GM23338 (cell line): ENCODE measurements at regions not wholly inside any gene's neighbourhood (a gene's known extent, or its start where the extent isn't known, plus 50 kb on each side); places are given as distances from the start of the nearest gene placed in this dataset.

Experiments used
- CREB1 ChIP-seq: fragments of 250-450 bp; sonication (Bioruptor Pico); IDR thresholded peaks from 2 replicates; pipeline ENCODE4 v1.5.0; 2020; ENCODE audit warnings: low read depth, mild to moderate bottlenecking, moderate library complexity
- EZH2 ChIP-seq: fragments of 200-600 bp; sonication (generic); IDR thresholded peaks from one replicate; pipeline ENCODE4 v1.8.0; 2017; ENCODE audit warnings: antibody characterized with exemption, mild to moderate bottlenecking, low read depth; ENCODE audit not compliant: unreplicated experiment
- EZH2phosphoT487 ChIP-seq: fragments of 200-600 bp; sonication (generic); IDR thresholded peaks from one replicate; pipeline ENCODE4 v1.8.1; 2018; ENCODE audit warnings: antibody characterized with exemption; ENCODE audit not compliant: unreplicated experiment
- JUNB ChIP-seq: IDR thresholded peaks from one replicate; pipeline ENCODE4 v1.6.1; 2016; ENCODE audit warnings: antibody characterized with exemption; ENCODE audit not compliant: unreplicated experiment
- NANOG ChIP-seq: IDR thresholded peaks from 2 replicates; pipeline ENCODE4 v1.6.1; 2016; ENCODE audit warnings: antibody characterized with exemption, borderline replicate concordance
- POLR2AphosphoS5 ChIP-seq: IDR thresholded peaks from 2 replicates; pipeline ENCODE4 v1.6.1; 2016; ENCODE audit warnings: antibody characterized with exemption, low read depth
- STAT1 ChIP-seq: IDR thresholded peaks from one replicate; pipeline ENCODE4 v1.6.1; 2016; ENCODE audit warnings: antibody characterized with exemption; ENCODE audit not compliant: unreplicated experiment
- ZNF114 ChIP-seq: fragments of 250-450 bp; sonication (Bioruptor Pico); IDR thresholded peaks from 2 replicates; pipeline ENCODE4 v1.5.0; 2020; ENCODE audit warnings: mild to moderate bottlenecking, moderate library complexity
- ZNF331 ChIP-seq: fragments of 250-450 bp; sonication (Bioruptor Pico); IDR thresholded peaks from 2 replicates; pipeline ENCODE4 v1.5.0; 2020; ENCODE audit warnings: low read depth, mild to moderate bottlenecking, moderate library complexity
- TF ChIP-seq, protein P1 (sequence below): fragments of 250-450 bp; sonication (Bioruptor Pico); IDR thresholded peaks from 2 replicates; pipeline ENCODE4 v1.5.0; 2020; ENCODE audit warnings: mild to moderate bottlenecking, moderate library complexity
- TF ChIP-seq, protein P2 (sequence below): IDR thresholded peaks from one replicate; pipeline ENCODE4 v1.6.1; 2018; ENCODE audit warnings: antibody characterized with exemption; ENCODE audit not compliant: unreplicated experiment
- TF ChIP-seq, protein P3 (sequence below): IDR thresholded peaks from 2 replicates; pipeline ENCODE4 v1.6.1; 2016; ENCODE audit warnings: antibody characterized with exemption

DNA sequence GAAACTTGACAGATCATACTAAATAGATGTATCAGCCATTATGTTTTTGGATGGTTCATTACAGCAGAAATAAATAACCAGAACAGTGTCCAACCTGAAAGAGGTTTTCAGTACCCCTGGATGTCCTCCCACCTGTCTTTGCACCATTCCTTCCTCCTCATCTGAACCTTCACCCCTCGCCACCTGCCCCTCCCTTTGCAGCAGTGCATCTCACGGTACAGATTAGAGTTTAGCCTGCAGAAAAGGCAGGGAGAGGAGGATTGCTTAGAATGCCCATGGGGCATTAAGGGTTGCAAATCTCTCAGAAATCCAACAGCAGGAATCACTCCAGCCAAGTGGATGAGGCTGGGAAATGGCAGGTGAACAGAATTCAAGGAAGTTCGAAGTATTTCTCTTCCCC is 155.0 kb downstream of the HS3ST2 start (continued):
- TF ChIP-seq, protein P1, sequence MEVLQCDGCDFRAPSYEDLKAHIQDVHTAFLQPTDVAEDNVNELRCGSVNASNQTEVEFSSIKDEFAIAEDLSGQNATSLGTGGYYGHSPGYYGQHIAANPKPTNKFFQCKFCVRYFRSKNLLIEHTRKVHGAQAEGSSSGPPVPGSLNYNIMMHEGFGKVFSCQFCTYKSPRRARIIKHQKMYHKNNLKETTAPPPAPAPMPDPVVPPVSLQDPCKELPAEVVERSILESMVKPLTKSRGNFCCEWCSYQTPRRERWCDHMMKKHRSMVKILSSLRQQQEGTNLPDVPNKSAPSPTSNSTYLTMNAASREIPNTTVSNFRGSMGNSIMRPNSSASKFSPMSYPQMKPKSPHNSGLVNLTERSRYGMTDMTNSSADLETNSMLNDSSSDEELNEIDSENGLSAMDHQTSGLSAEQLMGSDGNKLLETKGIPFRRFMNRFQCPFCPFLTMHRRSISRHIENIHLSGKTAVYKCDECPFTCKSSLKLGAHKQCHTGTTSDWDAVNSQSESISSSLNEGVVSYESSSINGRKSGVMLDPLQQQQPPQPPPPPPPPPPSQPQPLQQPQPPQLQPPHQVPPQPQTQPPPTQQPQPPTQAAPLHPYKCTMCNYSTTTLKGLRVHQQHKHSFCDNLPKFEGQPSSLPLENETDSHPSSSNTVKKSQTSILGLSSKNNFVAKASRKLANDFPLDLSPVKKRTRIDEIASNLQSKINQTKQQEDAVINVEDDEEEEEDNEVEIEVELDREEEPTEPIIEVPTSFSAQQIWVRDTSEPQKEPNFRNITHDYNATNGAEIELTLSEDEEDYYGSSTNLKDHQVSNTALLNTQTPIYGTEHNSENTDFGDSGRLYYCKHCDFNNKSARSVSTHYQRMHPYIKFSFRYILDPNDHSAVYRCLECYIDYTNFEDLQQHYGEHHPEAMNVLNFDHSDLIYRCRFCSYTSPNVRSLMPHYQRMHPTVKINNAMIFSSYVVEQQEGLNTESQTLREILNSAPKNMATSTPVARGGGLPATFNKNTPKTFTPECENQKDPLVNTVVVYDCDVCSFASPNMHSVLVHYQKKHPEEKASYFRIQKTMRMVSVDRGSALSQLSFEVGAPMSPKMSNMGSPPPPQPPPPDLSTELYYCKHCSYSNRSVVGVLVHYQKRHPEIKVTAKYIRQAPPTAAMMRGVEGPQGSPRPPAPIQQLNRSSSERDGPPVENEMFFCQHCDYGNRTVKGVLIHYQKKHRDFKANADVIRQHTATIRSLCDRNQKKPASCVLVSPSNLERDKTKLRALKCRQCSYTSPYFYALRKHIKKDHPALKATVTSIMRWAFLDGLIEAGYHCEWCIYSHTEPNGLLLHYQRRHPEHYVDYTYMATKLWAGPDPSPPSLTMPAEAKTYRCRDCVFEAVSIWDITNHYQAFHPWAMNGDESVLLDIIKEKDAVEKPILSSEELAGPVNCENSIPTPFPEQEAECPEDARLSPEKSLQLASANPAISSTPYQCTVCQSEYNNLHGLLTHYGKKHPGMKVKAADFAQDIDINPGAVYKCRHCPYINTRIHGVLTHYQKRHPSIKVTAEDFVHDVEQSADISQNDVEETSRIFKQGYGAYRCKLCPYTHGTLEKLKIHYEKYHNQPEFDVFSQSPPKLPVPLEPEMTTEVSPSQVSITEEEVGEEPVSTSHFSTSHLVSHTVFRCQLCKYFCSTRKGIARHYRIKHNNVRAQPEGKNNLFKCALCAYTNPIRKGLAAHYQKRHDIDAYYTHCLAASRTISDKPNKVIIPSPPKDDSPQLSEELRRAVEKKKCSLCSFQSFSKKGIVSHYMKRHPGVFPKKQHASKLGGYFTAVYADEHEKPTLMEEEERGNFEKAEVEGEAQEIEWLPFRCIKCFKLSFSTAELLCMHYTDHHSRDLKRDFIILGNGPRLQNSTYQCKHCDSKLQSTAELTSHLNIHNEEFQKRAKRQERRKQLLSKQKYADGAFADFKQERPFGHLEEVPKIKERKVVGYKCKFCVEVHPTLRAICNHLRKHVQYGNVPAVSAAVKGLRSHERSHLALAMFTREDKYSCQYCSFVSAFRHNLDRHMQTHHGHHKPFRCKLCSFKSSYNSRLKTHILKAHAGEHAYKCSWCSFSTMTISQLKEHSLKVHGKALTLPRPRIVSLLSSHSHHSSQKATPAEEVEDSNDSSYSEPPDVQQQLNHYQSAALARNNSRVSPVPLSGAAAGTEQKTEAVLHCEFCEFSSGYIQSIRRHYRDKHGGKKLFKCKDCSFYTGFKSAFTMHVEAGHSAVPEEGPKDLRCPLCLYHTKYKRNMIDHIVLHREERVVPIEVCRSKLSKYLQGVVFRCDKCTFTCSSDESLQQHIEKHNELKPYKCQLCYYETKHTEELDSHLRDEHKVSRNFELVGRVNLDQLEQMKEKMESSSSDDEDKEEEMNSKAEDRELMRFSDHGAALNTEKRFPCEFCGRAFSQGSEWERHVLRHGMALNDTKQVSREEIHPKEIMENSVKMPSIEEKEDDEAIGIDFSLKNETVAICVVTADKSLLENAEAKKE (CRISPR knock-in tag): no peak
- TF ChIP-seq ZNF114 (no peak), POLR2AphosphoS5 (no peak), NANOG (no peak), STAT1 (no peak), ZNF331 (no peak), EZH2phosphoT487 (no peak), CREB1 (CRISPR knock-in tag) (no peak), EZH2 (no peak), JUNB (no peak)
- TF ChIP-seq, protein P2, sequence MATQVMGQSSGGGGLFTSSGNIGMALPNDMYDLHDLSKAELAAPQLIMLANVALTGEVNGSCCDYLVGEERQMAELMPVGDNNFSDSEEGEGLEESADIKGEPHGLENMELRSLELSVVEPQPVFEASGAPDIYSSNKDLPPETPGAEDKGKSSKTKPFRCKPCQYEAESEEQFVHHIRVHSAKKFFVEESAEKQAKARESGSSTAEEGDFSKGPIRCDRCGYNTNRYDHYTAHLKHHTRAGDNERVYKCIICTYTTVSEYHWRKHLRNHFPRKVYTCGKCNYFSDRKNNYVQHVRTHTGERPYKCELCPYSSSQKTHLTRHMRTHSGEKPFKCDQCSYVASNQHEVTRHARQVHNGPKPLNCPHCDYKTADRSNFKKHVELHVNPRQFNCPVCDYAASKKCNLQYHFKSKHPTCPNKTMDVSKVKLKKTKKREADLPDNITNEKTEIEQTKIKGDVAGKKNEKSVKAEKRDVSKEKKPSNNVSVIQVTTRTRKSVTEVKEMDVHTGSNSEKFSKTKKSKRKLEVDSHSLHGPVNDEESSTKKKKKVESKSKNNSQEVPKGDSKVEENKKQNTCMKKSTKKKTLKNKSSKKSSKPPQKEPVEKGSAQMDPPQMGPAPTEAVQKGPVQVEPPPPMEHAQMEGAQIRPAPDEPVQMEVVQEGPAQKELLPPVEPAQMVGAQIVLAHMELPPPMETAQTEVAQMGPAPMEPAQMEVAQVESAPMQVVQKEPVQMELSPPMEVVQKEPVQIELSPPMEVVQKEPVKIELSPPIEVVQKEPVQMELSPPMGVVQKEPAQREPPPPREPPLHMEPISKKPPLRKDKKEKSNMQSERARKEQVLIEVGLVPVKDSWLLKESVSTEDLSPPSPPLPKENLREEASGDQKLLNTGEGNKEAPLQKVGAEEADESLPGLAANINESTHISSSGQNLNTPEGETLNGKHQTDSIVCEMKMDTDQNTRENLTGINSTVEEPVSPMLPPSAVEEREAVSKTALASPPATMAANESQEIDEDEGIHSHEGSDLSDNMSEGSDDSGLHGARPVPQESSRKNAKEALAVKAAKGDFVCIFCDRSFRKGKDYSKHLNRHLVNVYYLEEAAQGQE: no peak
- TF ChIP-seq, protein P3, sequence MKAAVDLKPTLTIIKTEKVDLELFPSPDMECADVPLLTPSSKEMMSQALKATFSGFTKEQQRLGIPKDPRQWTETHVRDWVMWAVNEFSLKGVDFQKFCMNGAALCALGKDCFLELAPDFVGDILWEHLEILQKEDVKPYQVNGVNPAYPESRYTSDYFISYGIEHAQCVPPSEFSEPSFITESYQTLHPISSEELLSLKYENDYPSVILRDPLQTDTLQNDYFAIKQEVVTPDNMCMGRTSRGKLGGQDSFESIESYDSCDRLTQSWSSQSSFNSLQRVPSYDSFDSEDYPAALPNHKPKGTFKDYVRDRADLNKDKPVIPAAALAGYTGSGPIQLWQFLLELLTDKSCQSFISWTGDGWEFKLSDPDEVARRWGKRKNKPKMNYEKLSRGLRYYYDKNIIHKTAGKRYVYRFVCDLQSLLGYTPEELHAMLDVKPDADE: no peak
